Nephron progenitor cell (in vitro differentiated cells): ENCODE measurements at regions not wholly inside any gene's neighbourhood (a gene's known extent, or its start where the extent isn't known, plus 50 kb on each side); places are given as distances from the start of the nearest gene placed in this dataset.

ENCODE experiments used
- DNase-seq: peaks from one replicate; pipeline ENCODE4 v3.0.0; 2021
- H3K27ac Mint-ChIP-seq: 2 replicates; pipeline ENCODE4 v1.8.0; 2021; ENCODE audit warnings: mild to moderate bottlenecking, moderate library complexity, mixed read lengths
- H3K27me3 Mint-ChIP-seq: 2 replicates; pipeline ENCODE4 v1.8.0; 2021; ENCODE audit warnings: mild to moderate bottlenecking, low read depth, mixed read lengths; ENCODE audit not compliant: poor library complexity
- H3K36me3 Mint-ChIP-seq: 2 replicates; pipeline ENCODE4 v1.8.0; 2021; ENCODE audit warnings: low read depth, mixed read lengths
- H3K4me1 Mint-ChIP-seq: 2 replicates; pipeline ENCODE4 v1.8.0; 2021; ENCODE audit warnings: mixed read lengths
- H3K4me3 Mint-ChIP-seq: 2 replicates; pipeline ENCODE4 v1.8.0; 2021; ENCODE audit warnings: mild to moderate bottlenecking, moderate library complexity, mixed read lengths
- H3K9me3 Mint-ChIP-seq: 2 replicates; pipeline ENCODE4 v1.8.0; 2021; ENCODE audit warnings: mild to moderate bottlenecking, moderate library complexity, mixed read lengths
- TF ChIP-seq, protein P1 (sequence below): fragments of 200-600 bp; sonication (generic); IDR thresholded peaks from 2 replicates; pipeline ENCODE4 v1.5.0; 2021; ENCODE audit warnings: antibody characterized with exemption

DNA sequence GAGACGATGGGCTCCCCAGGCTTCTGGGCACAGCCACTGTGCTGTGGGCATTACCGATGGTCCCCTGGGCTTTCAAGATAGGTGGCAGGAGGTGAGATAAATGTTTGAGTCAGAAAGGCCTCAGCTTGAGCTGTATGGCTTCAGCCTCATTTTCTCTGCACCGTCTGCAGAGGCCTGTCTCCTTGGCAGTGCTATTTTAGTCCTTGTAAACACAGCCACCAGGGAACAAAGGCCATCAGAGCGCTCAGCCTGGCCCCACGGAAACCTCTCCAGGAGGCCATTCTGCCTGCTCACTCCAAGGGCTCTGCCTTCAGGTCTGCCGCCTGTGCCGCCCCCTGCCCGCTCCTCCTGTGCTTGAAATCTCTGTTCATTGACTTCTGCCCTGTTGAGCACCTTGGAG, 1424.9 kb downstream of the TBC1D22A start:
- TF ChIP-seq, protein P1, sequence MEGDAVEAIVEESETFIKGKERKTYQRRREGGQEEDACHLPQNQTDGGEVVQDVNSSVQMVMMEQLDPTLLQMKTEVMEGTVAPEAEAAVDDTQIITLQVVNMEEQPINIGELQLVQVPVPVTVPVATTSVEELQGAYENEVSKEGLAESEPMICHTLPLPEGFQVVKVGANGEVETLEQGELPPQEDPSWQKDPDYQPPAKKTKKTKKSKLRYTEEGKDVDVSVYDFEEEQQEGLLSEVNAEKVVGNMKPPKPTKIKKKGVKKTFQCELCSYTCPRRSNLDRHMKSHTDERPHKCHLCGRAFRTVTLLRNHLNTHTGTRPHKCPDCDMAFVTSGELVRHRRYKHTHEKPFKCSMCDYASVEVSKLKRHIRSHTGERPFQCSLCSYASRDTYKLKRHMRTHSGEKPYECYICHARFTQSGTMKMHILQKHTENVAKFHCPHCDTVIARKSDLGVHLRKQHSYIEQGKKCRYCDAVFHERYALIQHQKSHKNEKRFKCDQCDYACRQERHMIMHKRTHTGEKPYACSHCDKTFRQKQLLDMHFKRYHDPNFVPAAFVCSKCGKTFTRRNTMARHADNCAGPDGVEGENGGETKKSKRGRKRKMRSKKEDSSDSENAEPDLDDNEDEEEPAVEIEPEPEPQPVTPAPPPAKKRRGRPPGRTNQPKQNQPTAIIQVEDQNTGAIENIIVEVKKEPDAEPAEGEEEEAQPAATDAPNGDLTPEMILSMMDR = no peak
- H3K27me3 Mint-ChIP-seq = peaks cover 6% of the 10 kb centered on the region
- peaks cover 44% of the 10 kb centered on the region for H3K9me3 Mint-ChIP-seq
- no peak for DNase-seq
- peaks cover 43% of the 10 kb centered on the region for H3K4me1 Mint-ChIP-seq
- H3K4me3 Mint-ChIP-seq = no peak overlapping the region
- peaks cover 9% of the 10 kb centered on the region for H3K36me3 Mint-ChIP-seq
- no peak overlapping the region for H3K27ac Mint-ChIP-seq

DNA sequence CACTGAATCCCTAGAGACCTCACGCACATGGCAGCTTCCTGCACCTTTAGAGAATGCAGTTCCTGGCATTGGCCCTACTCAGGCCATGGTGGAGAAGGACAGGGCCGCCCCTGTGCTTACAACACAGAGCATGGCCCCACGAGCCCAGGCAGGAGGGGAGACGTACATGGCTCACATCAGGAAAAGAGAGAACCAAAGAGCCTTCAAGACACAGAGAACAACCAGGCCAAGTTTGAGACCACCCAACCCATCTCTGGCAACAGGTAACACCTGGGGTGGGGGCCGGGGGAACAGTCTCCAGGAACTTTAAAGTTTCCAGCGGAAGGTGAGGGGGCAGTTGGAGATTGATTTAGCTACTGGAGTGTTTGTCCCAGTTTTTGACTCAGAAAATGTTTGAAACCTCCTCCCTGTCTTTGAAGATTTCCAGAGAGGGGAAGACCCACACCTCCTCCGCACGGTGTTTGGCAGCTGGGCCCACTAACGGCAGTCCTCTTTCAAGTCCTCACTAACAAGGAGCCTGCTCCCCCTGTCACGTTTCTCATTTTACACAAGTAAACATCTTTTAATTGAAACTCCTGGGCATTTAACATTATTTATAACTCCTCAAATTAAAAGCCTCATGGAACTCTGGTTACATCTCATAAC, 1423.8 kb downstream of the TBC1D22A start:
- H3K9me3 Mint-ChIP-seq = peaks cover 33% of the 10 kb centered on the region
- H3K4me1 Mint-ChIP-seq = peaks cover 54% of the 10 kb centered on the region
- H3K27me3 Mint-ChIP-seq = peaks cover 6% of the 10 kb centered on the region
- peak overlapping the region; percentile 41 for H3K27ac Mint-ChIP-seq
- peaks cover 7% of the 10 kb centered on the region for H3K36me3 Mint-ChIP-seq
- no peak for DNase-seq
- H3K4me3 Mint-ChIP-seq = no peak overlapping the region
- TF ChIP-seq, protein P1 = no peak

DNA sequence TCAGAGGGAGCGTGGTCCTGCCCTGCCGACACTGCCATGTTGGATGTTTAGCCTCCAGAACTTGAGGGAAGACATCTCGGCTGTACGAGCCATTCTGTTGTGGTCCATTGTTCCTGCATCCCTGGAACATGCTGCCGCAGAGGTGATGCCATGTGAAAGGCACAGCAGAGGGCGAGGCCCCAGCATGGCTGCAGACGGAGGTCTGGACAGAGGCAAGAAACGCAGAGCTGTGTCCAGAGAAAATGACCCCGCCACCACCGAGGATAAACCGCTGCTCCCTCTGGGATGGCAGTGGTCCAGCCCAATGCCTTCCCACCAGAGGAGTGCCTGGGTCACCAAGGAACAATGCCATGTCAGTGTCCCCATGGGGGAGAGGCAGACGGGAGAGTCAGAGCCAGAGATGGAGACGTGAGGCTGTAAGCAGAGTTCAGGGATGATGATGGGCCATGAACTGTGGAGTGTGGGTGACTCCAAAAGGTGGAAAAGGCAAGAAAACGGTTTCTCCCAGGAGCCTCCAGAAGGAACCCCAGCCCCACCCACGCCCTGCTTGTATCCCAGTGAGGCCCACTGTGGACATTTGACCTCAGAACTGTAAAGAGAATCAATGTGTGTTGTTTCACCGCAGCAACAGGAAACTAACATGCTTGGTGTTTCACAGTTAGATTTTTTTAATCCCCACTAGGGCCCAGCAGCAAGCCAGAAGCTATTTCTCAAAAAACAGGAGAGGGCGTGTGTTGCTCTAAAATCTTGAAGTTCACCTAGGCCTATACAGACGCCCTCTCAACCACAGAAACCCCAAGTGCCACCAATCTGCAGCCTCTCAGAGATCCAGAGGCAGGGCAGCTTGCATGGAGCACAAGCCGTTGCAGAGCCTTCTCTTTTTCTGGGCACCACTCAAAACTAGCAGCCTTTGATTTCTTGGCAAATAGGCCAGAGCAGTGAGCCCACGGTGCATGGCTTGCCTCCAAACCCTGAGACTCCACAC, 1422.9 kb downstream of the TBC1D22A start:
- Mint-ChIP-seq H3K9me3 (peaks cover 24% of the 10 kb centered on the region), H3K4me1 (peaks cover 57% of the 10 kb centered on the region), H3K36me3 (peaks cover 4% of the 10 kb centered on the region), H3K27ac (peak overlapping the region; percentile 41), H3K27me3 (peaks cover 6% of the 10 kb centered on the region), H3K4me3 (no peak overlapping the region)
- TF ChIP-seq, protein P1 = no peak
- DNase-seq = no peak

DNA sequence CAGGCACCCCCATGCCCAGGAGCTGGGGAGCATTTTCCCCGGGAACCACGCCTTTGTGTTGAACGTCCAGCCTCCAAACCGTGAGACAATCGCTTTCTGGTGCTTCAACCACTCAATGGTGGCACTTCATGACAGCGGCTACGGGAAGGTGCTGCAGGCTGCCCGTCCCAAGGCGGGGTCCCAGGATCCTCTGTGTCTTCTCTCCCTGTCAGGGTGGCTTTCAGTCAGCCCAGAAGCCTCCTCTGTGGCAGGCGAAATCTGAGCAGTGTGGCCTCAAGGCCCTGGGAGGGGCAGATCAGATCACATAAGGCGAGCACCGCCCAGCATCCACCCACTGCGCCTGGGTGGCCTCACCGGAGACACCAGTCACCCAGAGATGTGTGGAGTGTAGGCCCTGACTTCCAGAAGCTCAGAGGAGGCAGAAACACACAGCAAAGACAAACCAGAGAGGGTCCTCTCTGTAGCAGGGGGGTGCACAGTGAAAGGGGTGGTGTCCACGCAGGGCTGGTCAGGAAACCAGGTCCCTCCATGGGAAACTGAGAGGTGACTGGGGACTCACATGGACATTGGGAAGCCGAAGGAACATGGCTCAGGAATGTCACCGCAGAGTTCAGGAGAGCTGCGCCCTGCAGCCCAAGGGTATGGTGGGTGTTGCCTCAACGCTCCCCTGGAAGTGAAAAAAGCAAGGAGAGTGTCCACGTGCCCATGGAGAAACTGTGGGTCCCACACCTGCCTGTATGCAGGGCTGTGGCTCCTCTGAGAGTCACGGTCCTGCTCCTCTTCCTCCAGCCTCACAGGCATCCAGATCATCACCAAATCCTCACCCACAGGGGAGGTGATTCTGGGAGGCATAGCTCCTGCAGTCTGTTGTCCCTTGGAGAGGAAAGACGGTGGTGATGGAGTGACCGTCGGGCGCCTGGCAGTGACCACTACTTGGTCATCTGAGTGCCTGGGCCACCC, 1420.7 kb downstream of the TBC1D22A start:
- DNase-seq = peak; percentile 26
- Mint-ChIP-seq H3K27ac (no peak overlapping the region), H3K4me3 (no peak overlapping the region), H3K4me1 (peaks cover 54% of the 10 kb centered on the region), H3K9me3 (peaks cover 8% of the 10 kb centered on the region), H3K27me3 (peaks cover 7% of the 10 kb centered on the region), H3K36me3 (no peaks in the 10 kb centered on the region)
- TF ChIP-seq, protein P1 = no peak

DNA sequence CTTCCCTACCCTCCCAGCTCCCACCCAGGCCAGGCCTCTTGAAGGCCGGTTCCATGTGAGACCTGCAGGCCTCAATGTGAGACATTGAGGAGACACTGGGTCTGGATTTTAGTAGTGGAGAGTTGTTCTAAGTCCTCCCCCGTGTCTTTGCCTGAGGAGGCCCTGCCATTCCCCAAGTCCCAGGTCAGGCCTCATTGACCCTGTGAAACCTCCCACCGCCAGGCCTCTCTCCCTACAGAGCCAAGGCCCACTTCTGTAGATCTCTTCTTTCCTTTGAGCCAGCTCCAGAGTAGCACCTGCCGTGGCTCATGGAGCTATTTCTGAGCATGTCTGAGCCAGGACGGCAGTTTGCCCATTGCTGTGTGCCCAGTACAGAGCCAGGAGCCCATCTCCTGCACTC, 1419.6 kb downstream of the TBC1D22A start:
- Mint-ChIP-seq H3K4me3 (peak overlapping the region; percentile 12), H3K4me1 (peaks cover 45% of the 10 kb centered on the region), H3K27me3 (peaks cover 14% of the 10 kb centered on the region), H3K36me3 (no peaks in the 10 kb centered on the region), H3K9me3 (peaks cover 4% of the 10 kb centered on the region), H3K27ac (no peak overlapping the region)
- TF ChIP-seq, protein P1 = no peak
- DNase-seq = peak; percentile 32
